Activated naive CD8-positive, alpha-beta T cell treated with anti-CD3 and anti-CD28 coated beads, Interleukin-2, amount 50 U/mL, for 16 hours (primary cell): ENCODE measurements at regions not wholly inside any gene's neighbourhood (a gene's known extent, or its start where the extent isn't known, plus 50 kb on each side); places are given as distances from the start of the nearest gene placed in this dataset.

Experiments used
- DNase-seq: peaks from one replicate; pipeline ENCODE4 v3.0.0-alpha.2; 2020; ENCODE audit warnings: low read depth, low spot score

GRCh38 chr10:10499839-10500238, 517.8 kb upstream of the CELF2 start:
- no peak for DNase-seq

- no peak for DNase-seq
Measured at GRCh38 chr10:10500937-10501336, 516.7 kb upstream of the CELF2 start.

- DNase-seq: no peak
Measured at GRCh38 chr10:10503772-10504171, 513.9 kb upstream of the CELF2 start.

- no peak for DNase-seq
Measured at GRCh38 chr10:10508211-10508610, 509.5 kb upstream of the CELF2 start.

- no peak for DNase-seq
Measured at GRCh38 chr10:10510179-10510578, 507.5 kb upstream of the CELF2 start.

DNA sequence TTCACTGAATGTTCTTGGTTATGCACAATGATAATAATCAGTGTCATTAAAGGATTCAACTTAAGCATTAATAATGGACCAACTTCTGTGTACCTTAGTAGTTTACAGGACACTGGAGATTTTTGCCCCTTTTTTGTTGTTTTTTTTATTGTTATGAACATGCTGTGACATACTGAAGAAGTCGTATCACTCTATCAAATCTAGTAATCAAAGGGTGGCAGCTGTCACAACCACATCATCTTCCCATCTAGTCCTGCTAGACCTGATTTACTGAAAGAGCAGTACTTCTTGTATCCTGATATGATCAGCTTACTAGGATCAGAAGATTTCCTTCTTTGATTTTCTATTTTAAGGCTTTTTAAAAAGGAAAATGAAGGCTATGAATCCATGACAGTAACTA, 504.6 kb upstream of the CELF2 start:
- DNase-seq: no peak

- DNase-seq: no peak
Measured at GRCh38 chr10:10513898-10514297, 503.8 kb upstream of the CELF2 start.

DNA sequence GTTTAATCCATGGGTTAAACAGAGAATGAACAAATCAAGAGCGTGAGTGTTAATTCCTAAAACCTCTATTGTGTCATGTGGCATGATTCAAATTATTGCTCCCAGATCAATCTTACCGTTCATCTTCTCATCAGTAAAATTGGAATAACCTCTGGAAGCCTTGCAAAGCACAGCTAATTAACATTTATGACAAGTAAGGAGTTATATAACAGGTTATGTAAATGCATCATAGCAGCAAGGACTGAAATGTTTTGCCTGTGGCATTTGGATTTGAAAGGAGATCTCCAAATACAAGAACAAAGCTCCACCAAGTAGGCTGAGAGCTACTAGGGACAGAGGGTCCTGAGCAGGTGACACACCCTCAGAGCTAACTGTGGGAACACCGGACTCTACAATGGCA, 502.9 kb upstream of the CELF2 start:
- DNase-seq: no peak

GRCh38 chr10:10515479-10516204, 502.0 kb upstream of the CELF2 start:
- no peak for DNase-seq

DNA sequence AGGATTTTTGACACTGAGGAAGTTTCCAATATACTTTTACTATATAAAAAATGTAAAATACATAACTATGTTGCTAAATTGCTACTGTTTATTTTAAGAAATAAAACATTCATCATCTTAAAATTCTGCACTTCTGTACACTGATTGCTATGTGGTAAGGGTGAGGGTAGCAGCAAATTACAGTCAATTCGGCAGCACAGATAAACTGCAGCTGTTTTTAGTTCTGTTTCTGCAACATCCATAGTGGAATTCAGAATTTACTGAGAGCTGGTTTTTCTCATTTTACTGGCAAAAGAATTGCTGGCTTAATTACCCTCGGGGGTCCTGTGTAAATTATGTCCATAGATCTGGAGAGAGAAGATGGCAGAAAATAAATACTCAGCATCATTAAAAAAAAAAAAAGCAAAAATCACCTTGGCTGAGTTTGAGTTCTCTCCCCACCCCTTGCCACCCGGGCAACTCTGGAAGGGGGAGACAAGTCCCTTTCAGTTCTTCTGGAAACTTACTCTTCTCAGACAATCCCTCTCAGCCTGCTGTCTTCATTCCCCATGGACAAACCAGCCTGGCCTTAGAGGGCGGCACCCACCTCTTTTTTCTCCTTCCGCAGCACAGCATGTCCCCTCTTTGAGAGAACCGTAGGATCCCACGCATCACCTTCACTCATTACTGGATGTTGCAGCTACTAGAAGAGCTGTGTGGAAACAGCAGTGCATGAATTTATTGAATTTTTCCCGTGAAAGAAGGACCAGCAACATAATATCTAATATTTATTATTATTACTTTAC, 501.1 kb upstream of the CELF2 start:
- DNase-seq: no peak

DNA sequence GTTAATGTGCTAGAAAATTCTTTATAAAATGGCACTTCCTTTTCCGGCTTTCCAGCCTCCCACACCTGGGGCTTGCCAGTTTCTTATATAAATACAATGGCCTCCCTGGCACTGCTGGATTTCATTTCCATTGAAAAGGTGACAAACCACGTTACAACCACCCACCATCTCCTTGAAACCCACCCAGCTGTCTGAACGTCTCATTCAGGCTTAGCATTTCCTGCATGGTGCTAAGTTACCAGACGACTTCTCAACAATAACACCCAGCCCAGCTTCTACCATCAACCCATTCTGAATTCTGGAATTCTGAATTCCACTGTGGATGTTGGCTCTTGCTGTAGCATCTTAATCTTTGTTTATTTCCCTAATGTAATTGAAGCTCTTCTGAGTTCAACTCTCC, 499.8 kb upstream of the CELF2 start:
- no peak for DNase-seq

DNA sequence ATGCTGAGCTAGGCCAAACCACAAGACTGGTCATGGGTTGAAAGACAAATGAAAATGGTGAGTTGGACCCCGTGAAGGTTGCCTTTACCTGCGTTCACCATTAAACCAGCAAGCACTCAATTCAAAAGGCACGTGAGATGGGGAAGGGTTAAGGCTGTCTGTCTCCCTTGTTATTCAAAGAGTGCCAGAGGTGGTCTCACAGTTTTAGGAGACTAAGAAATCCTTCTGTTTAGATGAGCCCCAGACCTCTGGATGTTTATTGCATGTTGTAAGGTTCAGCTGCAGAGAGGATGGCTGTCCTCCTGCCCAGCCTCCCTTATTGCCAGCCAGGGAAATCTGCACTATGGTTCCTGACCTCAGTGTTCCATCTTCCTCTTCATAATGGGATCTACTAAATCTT, 498.0 kb upstream of the CELF2 start:
- DNase-seq: no peak

DNA sequence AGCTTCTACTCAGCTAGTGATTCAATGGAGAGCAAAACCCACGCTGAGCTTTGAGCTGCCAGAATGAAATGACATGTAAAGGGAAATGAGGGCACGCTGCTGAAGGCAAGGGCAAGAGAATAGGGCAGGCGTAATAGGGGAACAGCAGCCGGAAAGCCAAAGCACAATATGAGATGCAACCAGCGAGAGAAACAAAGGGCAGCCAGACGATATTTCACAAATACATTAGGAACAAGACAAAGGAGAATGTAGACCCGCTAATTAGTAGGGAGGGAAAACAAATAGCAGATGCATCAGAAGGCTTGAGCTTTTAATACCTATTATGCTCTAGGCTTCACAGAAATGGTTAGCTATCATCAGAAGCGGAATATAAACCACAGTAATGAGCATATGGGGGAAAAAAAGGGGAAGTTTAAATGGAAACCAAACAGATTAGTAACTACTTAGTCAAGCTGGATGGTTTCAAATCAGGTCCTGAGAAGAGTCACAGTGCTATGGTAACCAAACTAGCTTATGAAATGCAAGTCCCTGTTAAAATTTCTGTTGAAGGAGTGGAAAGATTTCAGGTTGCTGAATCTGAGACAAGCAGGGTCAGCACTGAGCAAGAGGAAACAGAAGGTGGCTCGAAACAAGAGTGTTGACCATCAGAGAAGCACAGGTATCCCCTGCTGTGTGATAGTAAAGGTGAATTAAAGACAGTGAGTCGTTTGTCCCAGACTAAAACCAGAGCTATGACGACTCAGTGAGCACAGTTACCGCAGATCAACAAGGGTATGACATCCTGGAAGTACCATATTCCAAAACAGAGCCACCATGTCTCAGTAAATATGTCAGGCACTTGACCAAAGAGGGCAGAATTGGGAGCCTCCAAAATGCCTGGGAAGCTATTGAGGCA, 496.9 kb upstream of the CELF2 start:
- no peak for DNase-seq

GRCh38 chr10:10526846-10527245, 490.8 kb upstream of the CELF2 start:
- no peak for DNase-seq

DNA sequence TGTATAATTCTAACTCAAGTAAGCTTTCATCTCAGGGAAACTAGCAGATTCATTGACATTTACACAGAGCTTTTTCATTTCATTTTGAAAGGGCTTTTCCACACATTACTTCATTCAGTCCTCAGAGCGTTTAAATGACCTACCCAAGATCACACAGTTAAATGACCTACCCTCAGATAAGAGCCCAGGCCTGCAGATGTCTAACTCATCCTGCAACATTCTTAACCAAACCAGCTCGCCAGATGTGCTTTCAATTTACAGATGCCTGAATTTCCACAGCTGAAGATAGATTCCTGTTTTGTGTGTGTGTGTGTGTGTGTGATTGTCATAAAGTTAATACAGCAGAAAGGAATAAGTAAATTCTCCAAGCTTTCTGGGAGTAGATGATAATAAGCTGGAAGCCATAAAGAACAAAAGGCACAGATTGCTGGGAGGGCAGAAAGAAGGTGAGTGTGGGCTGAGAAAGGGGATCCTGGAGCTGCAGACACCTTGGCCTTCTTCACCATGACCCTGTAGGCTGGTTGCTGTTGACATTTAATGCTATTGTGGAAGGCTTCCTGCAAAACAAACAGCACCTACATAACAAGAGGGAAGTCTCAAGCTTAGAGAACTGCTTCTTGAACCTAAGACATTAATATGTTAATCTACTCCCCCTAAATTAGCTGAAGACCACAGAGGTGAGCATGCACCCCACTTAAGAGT, 489.7 kb upstream of the CELF2 start:
- DNase-seq: no peak

DNA sequence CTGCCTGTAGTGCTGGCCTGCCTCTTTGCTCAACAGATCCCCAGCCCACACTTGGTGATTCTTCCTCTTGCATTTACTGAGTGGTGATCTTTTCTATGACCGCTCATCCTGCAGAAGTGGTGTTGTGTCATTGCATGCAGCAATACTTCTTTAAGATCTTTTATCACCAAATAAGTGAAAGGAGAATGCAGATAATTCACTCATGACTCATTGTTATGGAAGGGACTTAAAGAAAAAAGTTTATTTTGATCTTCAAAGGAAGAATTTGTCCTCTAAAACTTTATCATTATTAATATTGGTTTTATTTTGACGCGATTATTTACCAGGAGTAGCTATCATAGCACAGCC, 489.1 kb upstream of the CELF2 start:
- DNase-seq: no peak

DNA sequence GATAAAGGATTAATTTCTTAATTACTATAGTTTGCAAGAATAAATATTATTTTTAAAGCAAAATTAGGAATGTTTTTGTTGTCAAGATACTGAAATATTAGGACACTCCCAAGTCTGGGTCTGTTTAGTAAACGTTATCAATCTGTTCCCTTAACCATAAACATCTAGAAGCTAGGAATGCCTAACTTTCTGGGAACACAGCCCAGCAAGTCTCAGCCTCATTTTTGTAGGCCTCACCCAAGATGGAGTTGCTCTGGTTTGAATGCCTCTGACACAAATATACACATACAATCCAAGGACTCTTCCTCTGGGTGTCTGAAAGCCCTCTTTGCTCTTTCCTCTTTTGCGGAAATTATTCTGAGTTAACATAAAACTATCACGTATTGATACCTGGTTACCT, 487.4 kb upstream of the CELF2 start:
- no peak for DNase-seq

DNA sequence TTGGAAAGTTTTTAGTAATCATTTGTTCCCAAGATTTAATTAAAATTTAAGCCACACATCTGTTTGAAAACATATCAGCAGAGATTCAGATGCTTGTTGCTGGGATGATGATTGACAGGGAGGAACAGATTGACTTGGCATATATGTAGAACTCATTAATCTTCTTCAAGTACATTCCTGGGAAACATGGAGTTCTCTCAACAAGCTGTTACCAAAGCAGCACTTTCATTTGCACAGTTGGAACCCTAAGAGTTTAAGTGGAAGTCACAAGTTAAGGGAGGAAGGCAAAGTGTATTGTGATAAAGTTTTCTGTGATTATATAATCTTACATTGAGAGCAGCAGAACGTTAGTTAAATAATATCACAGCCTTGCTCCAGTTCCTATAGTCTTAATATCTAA, 485.4 kb upstream of the CELF2 start:
- DNase-seq: no peak

DNA sequence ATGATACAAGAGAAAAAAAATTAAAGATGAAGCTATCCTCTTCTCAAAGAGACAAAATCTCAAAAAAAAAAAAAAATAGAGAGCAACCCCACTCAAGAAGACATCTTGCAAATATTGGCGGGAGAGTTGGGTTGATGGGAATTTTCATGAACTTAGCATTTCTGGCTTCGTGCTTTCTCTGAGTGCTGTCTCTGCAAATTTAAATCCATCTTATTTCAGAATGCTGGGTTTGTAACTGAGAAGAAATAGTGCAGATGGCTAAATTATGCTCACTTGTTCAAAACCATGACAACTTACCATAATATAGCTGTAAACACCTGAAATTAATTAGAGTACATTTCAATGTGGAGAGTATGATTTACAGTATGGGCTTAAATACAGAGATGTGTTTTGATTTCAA, 484.8 kb upstream of the CELF2 start:
- DNase-seq: no peak

DNA sequence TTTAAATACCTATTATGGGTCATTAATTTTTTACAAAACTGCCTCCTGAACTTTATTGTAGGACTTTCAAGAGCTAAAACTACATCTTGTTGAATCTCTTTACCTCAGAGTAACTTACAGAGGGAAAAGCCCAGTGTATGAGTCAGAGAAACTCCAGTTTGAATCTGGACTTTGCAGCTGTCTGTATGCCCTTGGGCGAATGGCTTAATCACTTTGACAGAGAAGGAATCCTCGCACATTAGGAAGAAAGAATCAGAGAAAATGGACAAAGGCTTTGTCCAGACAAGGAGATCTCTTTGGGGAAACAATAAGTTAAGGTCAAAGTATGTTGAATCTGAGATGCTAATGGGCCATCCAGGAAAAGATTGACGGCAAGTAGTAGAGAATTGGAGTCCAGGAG, 484.2 kb upstream of the CELF2 start:
- DNase-seq: no peak

GRCh38 chr10:10538326-10538725, 479.3 kb upstream of the CELF2 start:
- no peak for DNase-seq

DNA sequence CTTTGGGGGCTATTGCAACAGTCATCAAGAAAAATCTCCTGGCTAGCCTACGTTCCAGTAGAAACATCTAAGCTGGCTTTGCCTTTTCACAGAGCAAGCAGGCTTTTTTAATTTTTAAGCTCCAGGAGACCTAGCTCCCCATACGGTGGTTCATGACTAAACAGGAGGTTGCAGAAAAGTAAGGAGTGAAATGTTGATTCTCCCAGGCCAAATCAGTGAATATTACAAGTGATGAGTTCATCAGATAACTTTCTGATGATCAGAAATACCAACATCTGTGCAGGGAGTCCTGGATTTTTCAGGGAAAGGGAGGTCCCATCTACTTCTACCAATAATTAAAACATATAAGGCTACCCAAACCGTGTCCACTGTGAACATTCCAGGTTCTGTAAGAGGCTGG, 477.3 kb upstream of the CELF2 start:
- DNase-seq: no peak
